ENCODE measurements at regions not wholly inside any gene's neighbourhood (a gene's known extent, or its start where the extent isn't known, plus 50 kb on each side); places are given as distances from the start of the nearest gene placed in this dataset.

DNA sequence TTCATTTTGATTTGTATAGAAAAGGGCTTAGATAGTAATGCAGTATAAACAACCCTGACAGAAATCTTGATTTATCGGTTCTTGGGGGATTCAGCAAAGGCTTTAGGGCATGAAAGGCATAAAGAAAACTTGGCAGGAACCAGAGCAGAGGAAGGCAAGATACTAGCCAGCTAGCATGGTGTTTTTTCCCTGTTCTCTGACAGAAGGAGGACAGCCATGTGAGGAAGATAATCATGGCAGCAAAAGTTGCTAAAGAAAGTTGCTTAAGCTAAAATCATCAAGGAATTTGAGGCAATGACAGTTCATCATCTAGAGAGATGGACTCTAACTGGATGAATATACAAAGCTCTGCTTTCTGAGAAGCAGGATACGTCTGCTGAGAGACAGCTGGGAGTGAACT lies 294.1 kb downstream of the KCNRG start:
- peaks cover 9% of the 10 kb centered on the region for H3K4me1 ChIP-seq (ENCODE audit: control insufficient read depth, insufficient read depth, low read length)
- H3K27ac ChIP-seq (ENCODE audit: low read length): no peak overlapping the region
- ATAC-seq: no peak
- H3K4me3 ChIP-seq (ENCODE audit: low read length): no peak overlapping the region
- intact Hi-C loops (cut with micrococcal nuclease): no loop called here
- no peak overlapping the region for H3K27ac Mint-ChIP-seq
- H3K9me3 ChIP-seq (ENCODE audit: control insufficient read depth, insufficient read depth, low read length): no peaks in the 10 kb centered on the region
- H3K27me3 Mint-ChIP-seq (ENCODE audit: low read depth in 2 of 2): no peaks in the 10 kb centered on the region
- no peaks in the 10 kb centered on the region for H3K27me3 ChIP-seq (ENCODE audit: control insufficient read depth, insufficient read depth, low read length)
- TF ChIP-seq, protein P1, sequence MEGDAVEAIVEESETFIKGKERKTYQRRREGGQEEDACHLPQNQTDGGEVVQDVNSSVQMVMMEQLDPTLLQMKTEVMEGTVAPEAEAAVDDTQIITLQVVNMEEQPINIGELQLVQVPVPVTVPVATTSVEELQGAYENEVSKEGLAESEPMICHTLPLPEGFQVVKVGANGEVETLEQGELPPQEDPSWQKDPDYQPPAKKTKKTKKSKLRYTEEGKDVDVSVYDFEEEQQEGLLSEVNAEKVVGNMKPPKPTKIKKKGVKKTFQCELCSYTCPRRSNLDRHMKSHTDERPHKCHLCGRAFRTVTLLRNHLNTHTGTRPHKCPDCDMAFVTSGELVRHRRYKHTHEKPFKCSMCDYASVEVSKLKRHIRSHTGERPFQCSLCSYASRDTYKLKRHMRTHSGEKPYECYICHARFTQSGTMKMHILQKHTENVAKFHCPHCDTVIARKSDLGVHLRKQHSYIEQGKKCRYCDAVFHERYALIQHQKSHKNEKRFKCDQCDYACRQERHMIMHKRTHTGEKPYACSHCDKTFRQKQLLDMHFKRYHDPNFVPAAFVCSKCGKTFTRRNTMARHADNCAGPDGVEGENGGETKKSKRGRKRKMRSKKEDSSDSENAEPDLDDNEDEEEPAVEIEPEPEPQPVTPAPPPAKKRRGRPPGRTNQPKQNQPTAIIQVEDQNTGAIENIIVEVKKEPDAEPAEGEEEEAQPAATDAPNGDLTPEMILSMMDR (IDR thresholded peaks at IDR 0.05): no peak
- WGBS (ENCODE audit: insufficient coverage): 100% methylated on average over 2 of the region's 2 CpGs
- no peak for DNase-seq
- H3K9me3 Mint-ChIP-seq: no peaks in the 10 kb centered on the region
- no peaks in the 10 kb centered on the region for H3K36me3 Mint-ChIP-seq
- peaks cover 16 to 20% of the 10 kb centered on the region in 2 donors for H3K4me1 Mint-ChIP-seq
- no peak overlapping the region for H3K4me3 Mint-ChIP-seq
- no peaks in the 10 kb centered on the region for H3K36me3 ChIP-seq (ENCODE audit: control insufficient read depth, insufficient read depth, low read length)

DNA sequence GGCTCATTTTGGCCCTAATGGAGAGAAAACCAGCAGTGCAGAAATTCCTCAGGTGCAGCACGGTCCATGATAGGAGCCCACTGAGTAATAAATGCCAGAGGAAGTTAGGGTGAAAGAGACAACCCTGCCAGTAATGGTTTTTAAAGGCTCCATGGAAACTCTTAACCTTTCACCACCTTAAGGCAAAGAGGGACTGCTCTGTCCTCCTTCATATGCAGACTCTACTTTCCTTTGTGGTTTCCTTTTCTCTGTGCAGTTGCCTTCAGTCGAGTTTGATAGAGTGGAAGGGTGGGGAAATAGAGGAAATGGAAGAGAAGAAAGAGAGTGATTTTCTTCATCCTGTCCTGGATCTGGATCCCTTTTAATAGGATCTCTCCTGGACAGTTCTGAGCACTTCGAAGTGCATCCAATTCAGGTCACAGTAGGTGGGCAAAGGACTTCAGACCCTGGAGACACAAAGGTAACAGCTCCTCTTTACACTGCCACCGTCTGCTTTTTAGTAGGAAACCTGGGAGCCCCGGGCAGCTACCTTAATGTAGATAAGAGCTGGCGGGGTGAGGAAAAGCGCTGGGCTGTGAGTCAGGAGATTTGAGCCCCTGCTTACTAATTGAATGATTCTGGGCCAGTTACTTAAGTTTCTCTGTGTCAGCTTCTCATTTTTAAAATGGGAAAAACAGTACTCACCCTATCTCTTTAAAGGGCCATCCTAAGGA lies 294.8 kb downstream of the KCNRG start:
- Histone ChIP-seq H3K27me3 (ENCODE audit: control insufficient read depth, insufficient read depth, low read length) (no peaks in the 10 kb centered on the region), H3K36me3 (ENCODE audit: control insufficient read depth, insufficient read depth, low read length) (no peaks in the 10 kb centered on the region), H3K9me3 (ENCODE audit: control insufficient read depth, insufficient read depth, low read length) (no peaks in the 10 kb centered on the region), H3K27ac (ENCODE audit: low read length) (no peak overlapping the region), H3K4me1 (ENCODE audit: control insufficient read depth, insufficient read depth, low read length) (peaks cover 9% of the 10 kb centered on the region), H3K4me3 (ENCODE audit: low read length) (no peak overlapping the region)
- DNase-seq (no peak), ATAC-seq (no peak)
- 48% methylated on average over 6 of the region's 7 CpGs for WGBS (ENCODE audit: insufficient coverage)
- intact Hi-C loops (cut with micrococcal nuclease): no loop called here
- no peak overlapping the region for H3K4me3 Mint-ChIP-seq
- peaks cover 8 to 13% of the 10 kb centered on the region in 2 donors for H3K4me1 Mint-ChIP-seq
- no peaks in the 10 kb centered on the region for H3K27me3 Mint-ChIP-seq (ENCODE audit: low read depth in 2 of 2)
- no peak overlapping the region for H3K27ac Mint-ChIP-seq
- H3K36me3 Mint-ChIP-seq: no peaks in the 10 kb centered on the region
- TF ChIP-seq, protein P1 (IDR thresholded peaks at IDR 0.05): no peak
- no peaks in the 10 kb centered on the region for H3K9me3 Mint-ChIP-seq

DNA sequence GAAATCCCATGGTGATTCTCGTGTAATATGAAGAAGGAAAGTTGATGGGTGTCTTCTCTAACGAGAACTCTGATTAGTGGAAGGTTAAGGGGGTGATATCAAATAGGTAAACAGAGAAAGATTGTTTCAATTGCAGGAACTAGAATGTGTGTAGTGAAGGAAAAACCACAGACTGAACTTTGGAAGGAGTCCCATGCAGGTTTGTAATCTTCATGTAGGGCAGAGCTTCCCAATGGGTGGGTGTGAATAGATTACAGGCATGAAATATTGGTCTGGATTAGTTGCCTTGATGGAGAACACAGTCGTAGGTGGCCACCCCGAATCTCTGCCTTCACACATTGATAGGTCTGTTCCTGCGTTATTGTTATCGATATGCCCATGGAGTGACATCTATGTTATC lies 295.5 kb downstream of the KCNRG start:
- Histone ChIP-seq H3K36me3 (ENCODE audit: control insufficient read depth, insufficient read depth, low read length) (no peaks in the 10 kb centered on the region), H3K4me1 (ENCODE audit: control insufficient read depth, insufficient read depth, low read length) (peaks cover 9% of the 10 kb centered on the region), H3K27me3 (ENCODE audit: control insufficient read depth, insufficient read depth, low read length) (no peaks in the 10 kb centered on the region), H3K4me3 (ENCODE audit: low read length) (no peak overlapping the region), H3K27ac (ENCODE audit: low read length) (no peak overlapping the region), H3K9me3 (ENCODE audit: control insufficient read depth, insufficient read depth, low read length) (no peaks in the 10 kb centered on the region)
- Mint-ChIP-seq H3K36me3 (no peaks in the 10 kb centered on the region), H3K4me3 (no peak overlapping the region), H3K27ac (no peak overlapping the region), H3K9me3 (no peaks in the 10 kb centered on the region), H3K4me1 (peaks cover 6% of the 10 kb centered on the region in 2 donors), H3K27me3 (ENCODE audit: low read depth in 2 of 2) (no peaks in the 10 kb centered on the region)
- WGBS (ENCODE audit: insufficient coverage): 98% methylated on average over 6 of the region's 6 CpGs
- DNase-seq: no peak
- TF ChIP-seq, protein P1 (IDR thresholded peaks at IDR 0.05): no peak
- intact Hi-C loops (cut with micrococcal nuclease): no loop called here
- no peak for ATAC-seq

DNA sequence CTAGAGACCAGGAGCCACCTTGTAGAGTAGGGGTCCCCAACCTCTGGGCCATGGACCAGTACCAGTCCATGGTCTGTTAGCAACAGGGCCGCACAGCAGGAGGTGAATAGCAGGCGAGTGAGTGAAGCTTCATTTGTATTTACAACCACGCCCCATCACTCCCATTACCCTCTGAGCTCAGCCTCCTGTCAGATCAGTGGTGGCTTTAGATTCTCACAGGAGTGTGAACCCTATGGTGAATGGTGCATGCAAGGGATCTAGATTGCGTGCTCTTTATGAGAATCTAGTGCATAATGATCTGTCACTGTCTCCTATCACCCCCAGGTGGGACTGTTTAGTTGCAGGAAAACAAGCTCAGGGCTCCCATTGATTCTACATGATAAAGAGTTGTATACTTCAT lies 303.6 kb downstream of the KCNRG start:
- Histone ChIP-seq H3K9me3 (ENCODE audit: control insufficient read depth, insufficient read depth, low read length) (no peaks in the 10 kb centered on the region), H3K4me1 (ENCODE audit: control insufficient read depth, insufficient read depth, low read length) (peaks cover 18% of the 10 kb centered on the region), H3K4me3 (ENCODE audit: low read length) (no peak overlapping the region), H3K27ac (ENCODE audit: low read length) (peak overlapping the region; percentile 53), H3K36me3 (ENCODE audit: control insufficient read depth, insufficient read depth, low read length) (no peaks in the 10 kb centered on the region), H3K27me3 (ENCODE audit: control insufficient read depth, insufficient read depth, low read length) (no peaks in the 10 kb centered on the region)
- intact Hi-C loops (cut with micrococcal nuclease): no loop called here
- no peaks in the 10 kb centered on the region for H3K27me3 Mint-ChIP-seq (ENCODE audit: low read depth in 2 of 2)
- WGBS (ENCODE audit: insufficient coverage): 81% methylated on average over 2 of the region's 4 CpGs
- peak overlapping the region; percentile 77 to 88 for H3K27ac Mint-ChIP-seq
- H3K4me1 Mint-ChIP-seq: peaks cover 28% of the 10 kb centered on the region in 2 donors
- H3K9me3 Mint-ChIP-seq: no peaks in the 10 kb centered on the region
- H3K4me3 Mint-ChIP-seq: peak overlapping the region; percentile 17
- ATAC-seq (peak; percentile 42 to 58 (median 46)), DNase-seq (peak in 1 of 2 donors; percentile 36)
- TF ChIP-seq, protein P1 (IDR thresholded peaks at IDR 0.05): no peak
- H3K36me3 Mint-ChIP-seq: no peaks in the 10 kb centered on the region
